GM23338 (cell line): ENCODE measurements at regions not wholly inside any gene's neighbourhood (a gene's known extent, or its start where the extent isn't known, plus 50 kb on each side); places are given as distances from the start of the nearest gene placed in this dataset.

ENCODE experiments used
- ATAC-seq: fragments of 200-7000 bp; cut with Tn5 transposase; 3 replicates; pipeline ENCODE4 v1.9.1; 2020
- DNase-seq: peaks from one replicate; pipeline ENCODE4 v3.0.0-alpha.2; 2015; ENCODE audit warnings: low spot score
- H2AFZ ChIP-seq: fragments of 200-600 bp; sonication (generic); 2 replicates; pipeline ENCODE4 v1.8.0; 2016; ENCODE audit warnings: antibody characterized with exemption, mild to moderate bottlenecking, moderate library complexity
- H3F3A ChIP-seq: fragments of 200-600 bp; sonication (generic); replicated peaks from 2 replicates; pipeline ENCODE4 v1.8.0; 2017; ENCODE audit warnings: antibody characterized with exemption, mixed run types, low read depth
- H3K27ac ChIP-seq: fragments of 200-600 bp; sonication (generic); 2 replicates; pipeline ENCODE4 v1.6.1; 2016; ENCODE audit warnings: low read depth
- H3K27me3 ChIP-seq: fragments of 200-600 bp; sonication (generic); 2 replicates; pipeline ENCODE4 v1.8.0; 2016; ENCODE audit warnings: mild to moderate bottlenecking, mixed run types, moderate library complexity; ENCODE audit not compliant: insufficient read depth
- H3K36me3 ChIP-seq: fragments of 200-600 bp; sonication (generic); 2 replicates; pipeline ENCODE4 v1.8.0; 2016; ENCODE audit warnings: mild to moderate bottlenecking; ENCODE audit not compliant: insufficient read depth
- H3K4me1 ChIP-seq: fragments of 200-600 bp; sonication (generic); 2 replicates; pipeline ENCODE4 v1.8.0; 2016; ENCODE audit warnings: mild to moderate bottlenecking, moderate library complexity; ENCODE audit not compliant: insufficient read depth
- H3K4me2 ChIP-seq: fragments of 200-600 bp; sonication (generic); 2 replicates; pipeline ENCODE4 v1.7.1; 2017; ENCODE audit warnings: mixed run types
- H3K4me3 ChIP-seq: fragments of 200-600 bp; sonication (generic); 2 replicates; pipeline ENCODE4 v1.6.1; 2016; ENCODE audit warnings: mixed run types
- H3K79me2 ChIP-seq: fragments of 200-600 bp; sonication (generic); replicated peaks from 2 replicates; pipeline ENCODE4 v1.8.0; 2017; ENCODE audit warnings: mild to moderate bottlenecking; ENCODE audit not compliant: insufficient read depth
- H3K9me2 ChIP-seq: fragments of 200-600 bp; sonication (generic); 2 replicates; pipeline ENCODE4 v1.8.0; 2017; ENCODE audit not compliant: insufficient read depth
- H4K20me1 ChIP-seq: fragments of 200-600 bp; sonication (generic); replicated peaks from 2 replicates; pipeline ENCODE4 v1.8.0; 2017; ENCODE audit warnings: mild to moderate bottlenecking; ENCODE audit not compliant: insufficient read depth
- H3K27ac Mint-ChIP-seq: 2 replicates; pipeline ENCODE4 v1.8.0; 2020; ENCODE audit warnings: inconsistent platforms, mild to moderate bottlenecking, moderate library complexity, mixed read lengths
- H3K27me3 Mint-ChIP-seq: 3 replicates; pipeline ENCODE4 v1.8.0; 2022; ENCODE audit warnings: low read depth, mild to moderate bottlenecking, moderate library complexity, mixed read lengths, inconsistent platforms; ENCODE audit not compliant: insufficient read depth, poor library complexity
- H3K36me3 Mint-ChIP-seq: 3 replicates; pipeline ENCODE4 v1.8.0; 2021; ENCODE audit warnings: low read depth, mild to moderate bottlenecking, inconsistent platforms, moderate library complexity, mixed read lengths
- H3K4me1 Mint-ChIP-seq: 3 replicates; pipeline ENCODE4 v1.8.0; 2020; ENCODE audit warnings: mild to moderate bottlenecking, inconsistent platforms, mixed read lengths
- H3K4me3 Mint-ChIP-seq: 3 replicates; pipeline ENCODE4 v1.8.0; 2021; ENCODE audit warnings: moderate library complexity, mild to moderate bottlenecking, inconsistent platforms, mixed read lengths
- H3K9me3 Mint-ChIP-seq: 3 replicates; pipeline ENCODE4 v1.8.0; 2020; ENCODE audit warnings: moderate library complexity, mild to moderate bottlenecking, inconsistent platforms, mixed read lengths
- CREB1 ChIP-seq: fragments of 250-450 bp; sonication (Bioruptor Pico); IDR thresholded peaks from 2 replicates; pipeline ENCODE4 v1.5.0; 2020; ENCODE audit warnings: low read depth, mild to moderate bottlenecking, moderate library complexity
- CTCF ChIP-seq, 2 experiments: fragments of 200-600 bp in 1 of 2; sonication (generic) in 1 of 2; conservative IDR thresholded peaks; 2 replicates each; pipeline versions ENCODE4 v1.5.1 to v1.6.1; 2016 to 2017; ENCODE audit warnings: antibody characterized with exemption in 2 of 2, low read depth in 2 of 2, mild to moderate bottlenecking in 2 of 2, moderate library complexity in 1 of 2
- ETS1 ChIP-seq: IDR thresholded peaks from 2 replicates; pipeline ENCODE4 v1.6.1; 2016; ENCODE audit warnings: antibody characterized with exemption
- EZH2 ChIP-seq: fragments of 200-600 bp; sonication (generic); IDR thresholded peaks from one replicate; pipeline ENCODE4 v1.8.0; 2017; ENCODE audit warnings: antibody characterized with exemption, mild to moderate bottlenecking, low read depth; ENCODE audit not compliant: unreplicated experiment
- EZH2phosphoT487 ChIP-seq: fragments of 200-600 bp; sonication (generic); IDR thresholded peaks from one replicate; pipeline ENCODE4 v1.8.1; 2018; ENCODE audit warnings: antibody characterized with exemption; ENCODE audit not compliant: unreplicated experiment
- JUNB ChIP-seq: IDR thresholded peaks from one replicate; pipeline ENCODE4 v1.6.1; 2016; ENCODE audit warnings: antibody characterized with exemption; ENCODE audit not compliant: unreplicated experiment
- NANOG ChIP-seq: IDR thresholded peaks from 2 replicates; pipeline ENCODE4 v1.6.1; 2016; ENCODE audit warnings: antibody characterized with exemption, borderline replicate concordance
- POLR2AphosphoS5 ChIP-seq: IDR thresholded peaks from 2 replicates; pipeline ENCODE4 v1.6.1; 2016; ENCODE audit warnings: antibody characterized with exemption, low read depth
- REST ChIP-seq: IDR thresholded peaks from one replicate; pipeline ENCODE4 v1.6.1; 2018; ENCODE audit warnings: antibody characterized with exemption; ENCODE audit not compliant: unreplicated experiment
- STAT1 ChIP-seq: IDR thresholded peaks from one replicate; pipeline ENCODE4 v1.6.1; 2016; ENCODE audit warnings: antibody characterized with exemption; ENCODE audit not compliant: unreplicated experiment
- ZNF114 ChIP-seq: fragments of 250-450 bp; sonication (Bioruptor Pico); IDR thresholded peaks from 2 replicates; pipeline ENCODE4 v1.5.0; 2020; ENCODE audit warnings: mild to moderate bottlenecking, moderate library complexity
- ZNF331 ChIP-seq: fragments of 250-450 bp; sonication (Bioruptor Pico); IDR thresholded peaks from 2 replicates; pipeline ENCODE4 v1.5.0; 2020; ENCODE audit warnings: low read depth, mild to moderate bottlenecking, moderate library complexity

- H3K36me3 ChIP-seq: no peaks in the 10 kb centered on the region
- Mint-ChIP-seq H3K27me3 (peaks cover 2% of the 10 kb centered on the region), H3K27ac (no peak overlapping the region), H3K9me3 (peaks cover 4% of the 10 kb centered on the region; the same call in 2 of the 3 replicates), H3K4me3 (no peak overlapping the region), H3K4me1 (peaks cover 23% of the 10 kb centered on the region; the same call in 2 of the 3 replicates), H3K36me3 (0 out of 3 replicates have a peak, but pooled peaks cover 7% of the 10 kb centered on the region)
- no peaks in the 10 kb centered on the region for H3F3A ChIP-seq
- H3K79me2 ChIP-seq: no peaks in the 10 kb centered on the region
- H3K27ac ChIP-seq: no peak overlapping the region
- 0 out of 2 replicates have a peak, but pooled peaks cover 3% of the 10 kb centered on the region for H3K4me1 ChIP-seq
- peaks cover 12% of the 10 kb centered on the region for H3K9me2 ChIP-seq
- H2AFZ ChIP-seq: no peak overlapping the region
- ATAC-seq: no peak
- no peaks in the 10 kb centered on the region for H3K27me3 ChIP-seq
- TF ChIP-seq NANOG (no peak), ETS1 (no peak), EZH2 (no peak)
- no peak overlapping the region for H3K4me2 ChIP-seq
- no peak overlapping the region for H3K4me3 ChIP-seq
- H4K20me1 ChIP-seq: no peaks in the 10 kb centered on the region
- no peak for DNase-seq
Observed at GRCh38 chr12:89256060-89256459, 96.2 kb downstream of the DUSP6 start.

GRCh38 chr12:89253488-89253887 is 98.8 kb downstream of the DUSP6 start:
- H3K9me3 Mint-ChIP-seq: peaks cover 4% of the 10 kb centered on the region; the same call in 2 of the 3 replicates
- no peak overlapping the region for H3K27ac Mint-ChIP-seq
- Histone ChIP-seq H3K4me2 (no peak overlapping the region), H3K4me3 (no peak overlapping the region), H3K27ac (no peak overlapping the region), H2AFZ (no peak overlapping the region), H4K20me1 (no peaks in the 10 kb centered on the region), H3K27me3 (no peaks in the 10 kb centered on the region), H3K4me1 (peaks cover 3% of the 10 kb centered on the region), H3K79me2 (no peaks in the 10 kb centered on the region), H3F3A (no peaks in the 10 kb centered on the region), H3K36me3 (no peaks in the 10 kb centered on the region), H3K9me2 (peaks cover 6% of the 10 kb centered on the region; the same call in 1 of the 2 replicates)
- DNase-seq (no peak), ATAC-seq (no peak)
- peaks cover 2% of the 10 kb centered on the region for H3K27me3 Mint-ChIP-seq
- H3K4me1 Mint-ChIP-seq: peaks cover 24% of the 10 kb centered on the region; the same call in 2 of the 3 replicates
- no peak overlapping the region for H3K4me3 Mint-ChIP-seq
- 0 out of 3 replicates have a peak, but pooled peaks cover 7% of the 10 kb centered on the region for H3K36me3 Mint-ChIP-seq
- TF ChIP-seq EZH2phosphoT487: no peak
- no peak for TF ChIP-seq EZH2
- TF ChIP-seq STAT1: no peak
- no peak for TF ChIP-seq ETS1
- no peak for TF ChIP-seq REST
- no peak for TF ChIP-seq ZNF114 (CRISPR knock-in tag)
- no peak for TF ChIP-seq ZNF331 (CRISPR knock-in tag)
- no peak for TF ChIP-seq POLR2AphosphoS5
- no peak for TF ChIP-seq JUNB
- TF ChIP-seq NANOG: no peak
- TF ChIP-seq CTCF (conservative IDR thresholded peaks at IDR 0.05; ENCODE audit: low read depth in 2 of 2): no peak
- TF ChIP-seq CREB1 (CRISPR knock-in tag): no peak
